ENCODE measurements at regions not wholly inside any gene's neighbourhood (a gene's known extent, or its start where the extent isn't known, plus 50 kb on each side); places are given as distances from the start of the nearest gene placed in this dataset.
"Not testable (repeated sequence)": the region's sequence is repeated elsewhere in the genome, so short reads cannot be mapped to it uniquely, and the experiment has no call there.

DNA sequence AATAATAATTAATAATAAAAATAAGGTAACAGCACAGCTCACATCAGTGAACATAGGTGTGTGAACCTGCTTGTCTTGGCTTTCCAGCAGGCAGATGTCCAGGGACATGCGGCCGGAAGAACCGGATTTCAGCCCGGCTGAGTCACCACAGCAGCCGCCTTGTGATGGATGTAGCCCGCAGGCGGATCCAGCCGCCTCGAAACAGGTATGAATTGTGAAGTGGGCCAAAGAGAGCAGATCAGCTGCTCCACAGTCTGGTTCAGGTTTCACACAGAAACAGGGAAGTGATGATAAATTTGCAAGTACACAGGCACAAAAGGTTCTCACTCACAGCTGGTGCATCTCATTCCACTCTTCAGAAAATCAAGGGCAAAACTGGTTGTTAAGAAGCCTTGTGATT is 55.1 kb downstream of the ID4 start:
- Mint-ChIP-seq H3K27me3 (peaks cover 5% of the 10 kb centered on the region), H3K9me3 (peaks cover 11% of the 10 kb centered on the region), H3K4me3 (no peak overlapping the region), H3K27ac (no peak overlapping the region), H3K4me1 (ENCODE audit: low read depth) (no peaks in the 10 kb centered on the region), H3K36me3 (ENCODE audit: low read depth) (no peaks in the 10 kb centered on the region)

DNA sequence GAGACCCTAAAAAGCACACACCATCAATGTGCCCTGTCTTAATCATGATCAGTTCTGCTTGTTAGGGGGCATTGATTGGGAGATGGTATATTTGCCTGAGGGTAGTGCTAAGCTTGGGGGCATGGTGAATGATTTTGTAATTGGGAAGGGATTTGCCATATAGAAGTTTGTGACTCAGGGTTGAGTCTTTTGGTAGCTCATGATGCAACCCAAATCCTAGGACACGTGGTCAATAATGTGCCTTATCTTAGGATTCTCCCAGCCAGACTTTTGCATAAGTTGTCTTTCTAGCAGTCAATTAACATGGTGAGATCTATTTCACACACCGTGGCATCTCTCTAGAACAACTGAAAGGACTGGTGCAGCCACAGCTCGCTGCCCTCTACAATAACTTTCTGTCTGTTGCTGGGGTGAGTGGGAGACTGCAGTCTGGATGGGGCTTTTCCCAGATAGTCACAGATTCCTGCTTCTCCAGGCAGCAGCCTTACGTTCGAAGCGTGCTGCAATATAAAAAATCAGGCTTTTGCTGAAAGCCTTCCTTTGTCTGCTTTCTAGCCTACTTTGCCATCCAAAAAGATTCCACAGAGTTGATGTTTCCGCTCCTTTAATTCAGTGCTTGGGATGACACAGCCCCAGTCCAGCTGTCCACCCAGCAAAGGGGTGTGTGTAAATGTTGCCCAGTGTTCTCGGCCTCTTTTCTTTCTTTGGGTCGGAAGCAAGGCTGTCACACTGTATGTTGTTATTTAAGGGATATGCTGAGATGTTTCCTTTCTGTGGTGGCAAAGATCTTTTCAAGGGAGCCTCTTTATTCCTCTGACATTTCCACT is 58.9 kb downstream of the ID4 start:
- no peaks in the 10 kb centered on the region for H3K27me3 Mint-ChIP-seq
- H3K4me1 Mint-ChIP-seq (ENCODE audit: low read depth): no peaks in the 10 kb centered on the region
- no peak overlapping the region for H3K27ac Mint-ChIP-seq
- no peak overlapping the region for H3K4me3 Mint-ChIP-seq
- H3K9me3 Mint-ChIP-seq: no peaks in the 10 kb centered on the region
- H3K36me3 Mint-ChIP-seq (ENCODE audit: low read depth): no peaks in the 10 kb centered on the region

DNA sequence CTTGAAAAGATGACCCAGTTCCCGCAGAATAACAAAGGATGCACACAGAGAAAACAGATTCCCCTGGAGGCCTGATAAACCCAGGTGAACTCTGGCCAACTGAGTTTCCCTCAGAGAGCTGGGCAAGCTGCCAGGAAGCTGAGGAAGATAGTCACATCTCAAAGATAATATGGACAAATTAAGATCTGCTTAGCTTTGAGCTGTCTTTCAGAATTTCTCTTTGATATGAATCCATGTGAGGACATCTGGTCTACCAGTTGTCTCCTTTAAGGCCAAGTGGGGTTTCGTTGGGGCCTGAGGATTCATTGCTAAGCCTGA is 59.5 kb downstream of the ID4 start:
- Mint-ChIP-seq H3K36me3 (ENCODE audit: low read depth) (no peaks in the 10 kb centered on the region), H3K4me1 (ENCODE audit: low read depth) (no peaks in the 10 kb centered on the region), H3K27me3 (no peaks in the 10 kb centered on the region), H3K4me3 (no peak overlapping the region), H3K9me3 (no peaks in the 10 kb centered on the region), H3K27ac (no peak overlapping the region)

DNA sequence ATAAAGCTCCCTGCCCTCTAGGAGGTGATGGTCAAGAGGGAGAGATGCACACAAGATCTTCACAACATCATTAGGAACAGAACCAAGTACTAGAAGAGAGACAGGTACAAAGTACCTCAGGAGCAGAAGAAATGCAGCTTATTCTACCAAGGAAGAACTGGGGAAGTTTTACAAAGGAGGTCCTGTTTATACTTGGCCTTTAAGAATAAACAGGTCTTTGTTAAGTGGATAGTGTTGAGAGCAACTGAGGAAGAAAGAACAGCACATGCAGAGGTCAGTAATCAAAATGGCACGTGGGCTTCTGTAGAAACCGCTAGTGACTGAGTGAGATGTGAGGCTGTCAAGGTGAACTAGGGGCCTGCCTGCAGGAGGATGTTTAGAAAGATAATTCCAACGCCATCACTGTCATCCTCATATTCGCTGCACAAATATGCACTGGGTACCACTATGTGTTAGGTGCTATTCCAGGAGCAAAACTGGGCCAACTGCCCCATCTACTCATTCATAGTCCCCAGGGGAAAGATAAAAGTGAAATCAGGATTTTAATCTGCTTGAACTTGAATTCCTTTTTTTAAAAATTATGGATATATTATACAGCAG is 61.1 kb downstream of the ID4 start:
- no peaks in the 10 kb centered on the region for H3K36me3 Mint-ChIP-seq (ENCODE audit: low read depth)
- H3K9me3 Mint-ChIP-seq: no peaks in the 10 kb centered on the region
- H3K27me3 Mint-ChIP-seq: no peaks in the 10 kb centered on the region
- no peak overlapping the region for H3K27ac Mint-ChIP-seq
- H3K4me3 Mint-ChIP-seq: no peak overlapping the region
- no peaks in the 10 kb centered on the region for H3K4me1 Mint-ChIP-seq (ENCODE audit: low read depth)

DNA sequence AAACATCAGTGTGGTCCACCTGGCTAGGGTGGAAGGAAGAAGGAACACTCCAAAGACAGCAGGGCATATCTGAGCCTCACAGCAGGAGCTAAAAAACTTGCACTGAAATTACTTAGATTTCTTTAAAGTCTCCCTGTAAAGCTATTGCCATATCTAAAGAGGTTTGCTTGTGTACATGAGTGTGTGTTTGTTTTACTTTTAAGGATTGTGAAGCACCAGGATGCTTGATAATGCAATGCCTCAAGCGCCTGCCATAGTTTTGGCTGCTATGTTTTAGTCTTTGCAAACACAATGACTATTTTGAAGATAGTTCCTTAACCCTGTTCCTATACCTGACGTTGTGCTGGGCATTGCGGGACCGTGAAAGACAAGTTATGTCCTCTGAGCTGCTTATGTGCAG is 65.0 kb downstream of the ID4 start:
- H3K27ac Mint-ChIP-seq: no peak overlapping the region
- H3K4me1 Mint-ChIP-seq (ENCODE audit: low read depth): no peaks in the 10 kb centered on the region
- H3K4me3 Mint-ChIP-seq: no peak overlapping the region
- H3K36me3 Mint-ChIP-seq (ENCODE audit: low read depth): no peaks in the 10 kb centered on the region
- no peaks in the 10 kb centered on the region for H3K27me3 Mint-ChIP-seq
- no peaks in the 10 kb centered on the region for H3K9me3 Mint-ChIP-seq

DNA sequence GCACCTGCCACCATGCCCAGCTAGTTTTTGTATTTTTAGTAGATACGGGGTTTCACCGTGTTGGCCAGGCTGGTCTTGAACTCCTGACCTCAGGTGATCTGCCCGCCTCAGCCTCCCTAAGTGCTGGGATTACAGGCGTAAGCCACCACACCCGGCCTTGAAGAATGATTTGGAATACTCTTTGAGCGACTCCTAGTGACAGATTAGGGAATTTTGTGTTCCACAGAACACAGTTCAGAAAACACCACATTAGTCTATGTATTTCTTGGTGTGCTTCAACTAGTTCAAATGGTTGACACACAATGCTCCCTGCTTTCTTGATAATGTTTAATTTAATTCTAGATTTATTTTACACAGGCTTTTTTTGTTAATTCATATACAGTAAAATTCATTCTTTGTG is 67.2 kb downstream of the ID4 start:
- H3K4me1 Mint-ChIP-seq (ENCODE audit: low read depth); H3K9me3 Mint-ChIP-seq; H3K27me3 Mint-ChIP-seq; H3K27ac Mint-ChIP-seq; H3K36me3 Mint-ChIP-seq (ENCODE audit: low read depth); H3K4me3 Mint-ChIP-seq: not testable (repeated sequence)

DNA sequence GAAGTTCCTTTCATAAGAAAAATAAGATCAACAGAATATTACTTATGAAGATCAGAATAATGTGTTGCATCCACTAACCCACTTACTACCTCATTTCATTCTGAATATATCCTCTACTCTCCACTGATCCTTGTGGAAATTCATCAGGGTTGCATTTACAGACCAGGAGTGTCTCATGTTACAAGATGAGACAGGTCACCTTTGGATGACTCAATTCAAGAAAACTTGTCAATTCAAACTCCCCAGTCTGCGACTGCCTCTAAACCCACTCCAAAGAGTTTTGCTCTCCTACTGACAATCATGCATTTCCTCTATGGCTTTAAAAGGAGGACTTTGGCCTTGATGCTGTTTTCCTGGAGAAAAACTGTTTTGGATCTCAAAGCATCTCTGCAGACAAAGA is 68.4 kb downstream of the ID4 start:
- Mint-ChIP-seq H3K4me1 (ENCODE audit: low read depth) (no peaks in the 10 kb centered on the region), H3K9me3 (no peaks in the 10 kb centered on the region), H3K4me3 (no peak overlapping the region), H3K27ac (no peak overlapping the region), H3K27me3 (no peaks in the 10 kb centered on the region), H3K36me3 (ENCODE audit: low read depth) (no peaks in the 10 kb centered on the region)

DNA sequence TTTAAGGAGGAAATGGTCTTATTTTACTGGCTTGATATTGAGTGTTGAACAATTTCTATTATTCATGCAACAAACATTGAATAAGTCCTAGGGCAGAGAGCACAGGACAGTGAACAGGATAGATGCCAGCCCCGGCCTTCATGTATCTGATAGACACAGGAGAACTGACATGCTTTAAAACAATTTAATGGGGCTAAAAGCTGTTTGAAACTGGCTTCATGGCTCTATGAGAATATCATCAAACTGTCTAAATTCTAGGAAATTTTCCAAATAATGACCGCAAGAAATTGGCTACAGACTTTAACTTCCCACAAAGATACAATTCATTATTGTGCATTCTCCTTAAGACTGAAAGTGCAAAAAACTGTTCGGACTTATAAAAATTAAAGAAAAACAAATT is 69.0 kb downstream of the ID4 start:
- Mint-ChIP-seq H3K27me3 (no peaks in the 10 kb centered on the region), H3K36me3 (ENCODE audit: low read depth) (no peaks in the 10 kb centered on the region), H3K4me1 (ENCODE audit: low read depth) (no peaks in the 10 kb centered on the region), H3K4me3 (no peak overlapping the region), H3K27ac (no peak overlapping the region), H3K9me3 (no peaks in the 10 kb centered on the region)

DNA sequence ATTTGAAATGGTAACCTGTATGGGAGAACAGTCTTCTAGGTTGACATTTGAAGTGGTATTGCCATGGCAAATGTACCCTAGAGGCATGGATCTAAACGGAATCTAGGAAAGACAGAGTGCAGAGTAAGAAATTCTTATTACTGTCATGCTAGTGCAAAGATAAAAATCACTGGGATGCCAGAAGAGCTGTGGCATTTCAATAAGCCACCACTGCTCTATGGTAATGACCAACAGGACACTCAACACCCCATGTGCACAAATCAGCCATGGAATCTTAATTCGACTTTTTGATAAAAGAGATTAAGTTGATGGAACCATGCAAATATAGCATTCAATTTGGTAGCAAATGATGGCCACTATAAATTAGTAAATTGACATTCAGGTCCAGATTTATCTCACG is 74.1 kb downstream of the ID4 start:
- Mint-ChIP-seq H3K4me3 (no peak overlapping the region), H3K27me3 (no peaks in the 10 kb centered on the region), H3K27ac (no peak overlapping the region), H3K9me3 (peaks cover 12% of the 10 kb centered on the region), H3K4me1 (ENCODE audit: low read depth) (no peaks in the 10 kb centered on the region), H3K36me3 (ENCODE audit: low read depth) (no peaks in the 10 kb centered on the region)

DNA sequence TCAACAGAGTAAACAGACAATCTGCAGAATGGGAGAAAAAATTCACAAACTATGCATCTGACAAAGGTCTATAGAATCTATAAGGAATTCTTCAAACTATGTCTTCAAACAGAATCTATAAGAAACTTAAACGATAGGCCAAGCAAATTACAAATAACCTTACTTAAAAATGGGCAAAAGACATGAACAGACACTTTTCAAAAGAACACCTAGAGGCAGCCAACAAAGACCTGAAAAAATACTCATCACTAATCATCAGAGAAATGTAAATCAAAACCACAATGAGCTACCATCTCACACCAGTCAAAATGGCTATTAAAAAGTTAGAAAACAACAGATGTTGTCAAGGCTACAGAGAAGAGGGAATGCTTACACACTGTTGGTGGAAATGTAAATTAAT is 81.3 kb downstream of the ID4 start:
- Mint-ChIP-seq H3K4me3 (no peak overlapping the region), H3K9me3 (peaks cover 14% of the 10 kb centered on the region), H3K27ac (no peak overlapping the region), H3K4me1 (ENCODE audit: low read depth) (no peaks in the 10 kb centered on the region), H3K27me3 (no peaks in the 10 kb centered on the region), H3K36me3 (ENCODE audit: low read depth) (no peaks in the 10 kb centered on the region)

DNA sequence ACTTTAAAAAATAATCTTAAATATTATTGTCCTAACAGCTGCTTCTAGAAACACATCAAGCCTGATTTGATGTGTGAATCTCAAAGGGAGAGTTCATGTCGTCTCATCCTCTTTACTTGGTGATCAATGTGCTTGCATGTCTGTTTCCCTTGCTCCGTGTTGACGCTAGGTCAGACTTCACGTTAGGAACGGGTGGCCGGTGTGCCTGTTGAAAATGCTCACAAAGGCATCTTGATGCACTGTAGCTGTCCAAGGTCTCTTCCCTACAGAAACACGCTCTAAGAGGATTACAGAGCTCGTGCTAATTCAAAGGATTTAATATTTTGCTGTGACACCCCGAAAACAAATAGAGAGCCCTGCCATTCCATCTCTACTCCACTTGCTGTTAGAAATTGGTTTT is 84.6 kb downstream of the ID4 start:
- no peaks in the 10 kb centered on the region for H3K27me3 Mint-ChIP-seq
- no peaks in the 10 kb centered on the region for H3K4me1 Mint-ChIP-seq (ENCODE audit: low read depth)
- no peak overlapping the region for H3K27ac Mint-ChIP-seq
- H3K4me3 Mint-ChIP-seq: no peak overlapping the region
- peaks cover 8% of the 10 kb centered on the region for H3K9me3 Mint-ChIP-seq
- no peaks in the 10 kb centered on the region for H3K36me3 Mint-ChIP-seq (ENCODE audit: low read depth)

DNA sequence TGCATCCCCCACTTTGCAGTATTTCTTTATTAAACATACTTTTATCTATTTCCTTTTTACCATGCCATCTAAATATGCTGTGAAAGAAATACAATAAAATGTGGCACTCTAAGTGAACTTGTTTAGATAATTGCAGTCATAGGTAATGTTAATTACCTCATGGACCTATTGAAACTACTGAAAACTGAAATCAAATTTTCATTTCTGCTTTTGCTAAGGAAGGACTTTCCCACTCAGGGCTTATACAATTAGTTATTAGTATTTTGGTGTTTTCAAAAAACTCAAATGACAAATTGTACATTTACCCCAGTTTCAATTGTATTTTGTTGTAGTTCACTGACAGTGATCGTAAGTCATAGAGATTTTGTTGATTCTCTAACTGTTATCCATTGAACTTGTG is 88.4 kb downstream of the ID4 start:
- Mint-ChIP-seq H3K4me3 (no peak overlapping the region), H3K36me3 (ENCODE audit: low read depth) (no peaks in the 10 kb centered on the region), H3K4me1 (ENCODE audit: low read depth) (no peaks in the 10 kb centered on the region), H3K27me3 (peaks cover 3% of the 10 kb centered on the region), H3K27ac (no peak overlapping the region), H3K9me3 (no peaks in the 10 kb centered on the region)

DNA sequence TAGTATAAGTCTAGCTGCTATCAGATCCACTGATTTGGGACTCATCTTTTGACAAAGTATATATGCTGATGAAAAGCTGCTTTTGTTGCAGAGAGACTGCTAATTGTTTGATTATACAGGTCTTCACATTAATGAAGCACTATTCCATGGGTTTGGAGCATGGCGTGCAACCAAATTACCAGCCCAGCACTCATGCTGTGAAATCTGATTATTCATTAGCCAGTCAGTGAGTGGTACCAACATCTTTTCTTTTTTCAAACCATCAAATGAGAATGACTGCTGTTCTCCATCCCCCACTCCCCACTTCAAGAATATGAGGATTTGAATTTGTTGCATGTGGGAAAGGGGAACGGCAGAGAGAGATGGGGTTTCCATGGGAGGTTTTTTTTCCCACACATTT is 91.3 kb downstream of the ID4 start:
- Mint-ChIP-seq H3K27ac (no peak overlapping the region), H3K4me1 (ENCODE audit: low read depth) (no peaks in the 10 kb centered on the region), H3K36me3 (ENCODE audit: low read depth) (no peaks in the 10 kb centered on the region), H3K9me3 (no peaks in the 10 kb centered on the region), H3K4me3 (no peak overlapping the region), H3K27me3 (peaks cover 3% of the 10 kb centered on the region)

DNA sequence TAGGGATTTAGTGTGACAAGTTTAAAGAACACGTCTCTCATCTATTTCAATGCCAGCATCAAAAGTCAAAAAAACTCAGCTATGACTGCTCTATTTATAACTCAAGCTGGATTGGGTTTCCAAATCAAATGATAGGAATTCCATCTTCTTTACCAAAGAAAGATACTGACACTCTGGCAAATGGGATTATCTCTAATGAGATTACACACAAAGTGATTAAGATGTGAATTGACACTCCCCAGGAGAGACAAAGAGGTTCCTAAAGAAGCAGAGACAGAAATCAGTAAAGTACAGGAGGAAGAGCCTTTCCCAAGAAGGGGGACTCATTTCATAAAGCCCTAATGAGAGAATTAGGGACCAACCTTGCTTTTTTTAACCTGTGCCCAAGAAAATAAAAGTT is 92.1 kb downstream of the ID4 start:
- no peak overlapping the region for H3K27ac Mint-ChIP-seq
- H3K27me3 Mint-ChIP-seq: peaks cover 3% of the 10 kb centered on the region
- H3K4me1 Mint-ChIP-seq (ENCODE audit: low read depth): no peaks in the 10 kb centered on the region
- no peaks in the 10 kb centered on the region for H3K9me3 Mint-ChIP-seq
- H3K36me3 Mint-ChIP-seq (ENCODE audit: low read depth): no peaks in the 10 kb centered on the region
- no peak overlapping the region for H3K4me3 Mint-ChIP-seq

DNA sequence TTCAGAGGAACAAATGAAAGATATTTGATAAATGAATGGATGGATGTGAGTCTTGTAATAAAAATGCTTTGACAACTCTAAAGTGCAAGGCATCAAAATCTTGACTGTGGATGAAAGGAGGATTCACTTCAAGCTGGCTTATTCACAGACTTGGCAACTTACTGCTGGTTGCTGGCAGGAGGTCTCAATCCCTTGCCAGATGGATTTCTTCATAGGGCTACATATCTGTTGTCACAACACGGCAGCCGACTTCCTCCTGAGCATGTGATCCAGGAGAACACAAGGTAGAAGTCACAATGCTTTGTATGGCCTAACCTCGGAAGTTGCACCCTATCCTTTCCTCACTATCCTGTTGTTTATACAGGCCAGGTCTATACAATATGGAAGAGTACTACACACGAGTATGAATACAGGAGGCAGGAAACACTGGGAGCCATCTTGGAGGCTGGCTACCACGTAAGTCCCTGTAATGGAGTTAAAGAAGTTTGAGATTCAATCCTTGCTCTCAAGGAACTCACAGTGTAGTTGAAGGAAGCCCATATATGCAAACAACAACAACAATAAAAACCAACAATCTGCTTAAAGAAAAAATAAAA is 97.9 kb downstream of the ID4 start:
- no peaks in the 10 kb centered on the region for H3K9me3 Mint-ChIP-seq
- H3K4me1 Mint-ChIP-seq (ENCODE audit: low read depth): no peaks in the 10 kb centered on the region
- H3K27ac Mint-ChIP-seq: no peak overlapping the region
- no peak overlapping the region for H3K4me3 Mint-ChIP-seq
- H3K27me3 Mint-ChIP-seq: no peaks in the 10 kb centered on the region
- H3K36me3 Mint-ChIP-seq (ENCODE audit: low read depth): no peaks in the 10 kb centered on the region

DNA sequence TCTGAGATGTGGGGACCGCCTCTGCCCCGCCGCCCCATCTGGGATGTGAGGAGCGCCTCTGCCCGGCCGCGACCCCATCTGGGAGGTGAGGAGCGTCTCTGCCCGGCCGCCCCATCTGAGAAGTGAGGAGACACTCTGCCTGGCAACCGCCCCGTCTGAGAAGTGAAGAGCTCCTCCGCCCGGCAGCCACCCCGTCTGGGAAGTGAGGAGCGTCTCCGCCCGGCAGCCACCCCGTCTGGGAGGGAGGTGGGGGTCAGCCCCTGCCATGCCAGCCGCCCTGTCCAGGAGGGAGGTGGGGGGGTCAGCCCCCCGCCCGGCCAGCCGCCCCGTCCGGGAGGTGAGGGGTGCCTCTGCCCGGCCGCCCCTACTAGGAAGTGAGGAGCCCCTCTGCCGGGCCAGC is 102.2 kb downstream of the ID4 start:
- not testable (repeated sequence) for H3K4me1 Mint-ChIP-seq (ENCODE audit: low read depth); H3K9me3 Mint-ChIP-seq; H3K36me3 Mint-ChIP-seq (ENCODE audit: low read depth); H3K27me3 Mint-ChIP-seq; H3K4me3 Mint-ChIP-seq; H3K27ac Mint-ChIP-seq
